ENCODE measurements at regions not wholly inside any gene's neighbourhood (a gene's known extent, or its start where the extent isn't known, plus 50 kb on each side); places are given as distances from the start of the nearest gene placed in this dataset.

GRCh38 chr5:45171563-45171962, 362.8 kb downstream of the MRPS30 start:
- TF ChIP-seq, protein P1, sequence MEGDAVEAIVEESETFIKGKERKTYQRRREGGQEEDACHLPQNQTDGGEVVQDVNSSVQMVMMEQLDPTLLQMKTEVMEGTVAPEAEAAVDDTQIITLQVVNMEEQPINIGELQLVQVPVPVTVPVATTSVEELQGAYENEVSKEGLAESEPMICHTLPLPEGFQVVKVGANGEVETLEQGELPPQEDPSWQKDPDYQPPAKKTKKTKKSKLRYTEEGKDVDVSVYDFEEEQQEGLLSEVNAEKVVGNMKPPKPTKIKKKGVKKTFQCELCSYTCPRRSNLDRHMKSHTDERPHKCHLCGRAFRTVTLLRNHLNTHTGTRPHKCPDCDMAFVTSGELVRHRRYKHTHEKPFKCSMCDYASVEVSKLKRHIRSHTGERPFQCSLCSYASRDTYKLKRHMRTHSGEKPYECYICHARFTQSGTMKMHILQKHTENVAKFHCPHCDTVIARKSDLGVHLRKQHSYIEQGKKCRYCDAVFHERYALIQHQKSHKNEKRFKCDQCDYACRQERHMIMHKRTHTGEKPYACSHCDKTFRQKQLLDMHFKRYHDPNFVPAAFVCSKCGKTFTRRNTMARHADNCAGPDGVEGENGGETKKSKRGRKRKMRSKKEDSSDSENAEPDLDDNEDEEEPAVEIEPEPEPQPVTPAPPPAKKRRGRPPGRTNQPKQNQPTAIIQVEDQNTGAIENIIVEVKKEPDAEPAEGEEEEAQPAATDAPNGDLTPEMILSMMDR (conservative IDR thresholded peaks at IDR 0.05), result no peak
- TF ChIP-seq ZFX (IDR thresholded peaks at IDR 0.05), result no peak

Measured in C4-2B (cell line).